Activated gamma-delta T cell (primary cell): ENCODE measurements at regions not wholly inside any gene's neighbourhood (a gene's known extent, or its start where the extent isn't known, plus 50 kb on each side); places are given as distances from the start of the nearest gene placed in this dataset.
"Not testable (repeated sequence)": the region's sequence is repeated elsewhere in the genome, so short reads cannot be mapped to it uniquely, and the experiment has no call there.

ENCODE experiments used
- DNase-seq: peaks from one replicate; lab custom pipeline; 2025; lab: John Stamatoyannopoulos, UW

- no peak for DNase-seq
Observed at GRCh38 chr4:137468836-137469235, 63.5 kb downstream of the PCDH18 start.

- DNase-seq, result no peak
Observed at GRCh38 chr4:137467537-137467936, 64.8 kb downstream of the PCDH18 start.

- no peak for DNase-seq
Observed at GRCh38 chr4:137463377-137464003, 68.8 kb downstream of the PCDH18 start.

GRCh38 chr4:137455647-137456321, 76.5 kb downstream of the PCDH18 start:
- DNase-seq, result no peak

GRCh38 chr4:137454767-137455166, 77.5 kb downstream of the PCDH18 start:
- no peak for DNase-seq

GRCh38 chr4:137452799-137453198, 79.5 kb downstream of the PCDH18 start:
- DNase-seq, result no peak

- DNase-seq, result no peak
Observed at GRCh38 chr4:137451172-137451825, 81.0 kb downstream of the PCDH18 start.

- DNase-seq, result no peak
Observed at GRCh38 chr4:137448402-137448801, 83.9 kb downstream of the PCDH18 start.

GRCh38 chr4:137446071-137446470, 86.2 kb downstream of the PCDH18 start:
- DNase-seq, result no peak

GRCh38 chr4:137443031-137443800, 89.1 kb downstream of the PCDH18 start:
- DNase-seq, result no peak

GRCh38 chr4:137432446-137433311, 99.6 kb downstream of the PCDH18 start:
- DNase-seq, result no peak

GRCh38 chr4:137430171-137430570, 102.1 kb downstream of the PCDH18 start:
- no peak for DNase-seq

GRCh38 chr4:137427411-137427810, 104.9 kb downstream of the PCDH18 start:
- no peak for DNase-seq

- no peak for DNase-seq
Observed at GRCh38 chr4:137425281-137425680, 107.0 kb downstream of the PCDH18 start.

- no peak for DNase-seq
Observed at GRCh38 chr4:137422666-137423065, 109.6 kb downstream of the PCDH18 start.

- no peak for DNase-seq
Observed at GRCh38 chr4:137421796-137422195, 110.5 kb downstream of the PCDH18 start.

- DNase-seq, result peak; percentile 7
Observed at GRCh38 chr4:137420901-137421396, 111.3 kb downstream of the PCDH18 start.

- no peak for DNase-seq
Observed at GRCh38 chr4:137417676-137418075, 114.6 kb downstream of the PCDH18 start.

GRCh38 chr4:137414802-137415201, 117.5 kb downstream of the PCDH18 start:
- DNase-seq, result no peak

- DNase-seq, result no peak
Observed at GRCh38 chr4:137408527-137409177, 123.6 kb downstream of the PCDH18 start.

GRCh38 chr4:137405833-137406232, 126.5 kb downstream of the PCDH18 start:
- not testable (repeated sequence) for DNase-seq
